CD4-positive, alpha-beta T cell treated with Interleukin-4 for 1 hour (primary cell): ENCODE measurements at regions not wholly inside any gene's neighbourhood (a gene's known extent, or its start where the extent isn't known, plus 50 kb on each side); places are given as distances from the start of the nearest gene placed in this dataset.

Experiments
- DNase-seq, 2 donors: peaks; one replicate each; pipeline ENCODE4 v3.0.0-alpha.2; 2020 to 2022

DNA sequence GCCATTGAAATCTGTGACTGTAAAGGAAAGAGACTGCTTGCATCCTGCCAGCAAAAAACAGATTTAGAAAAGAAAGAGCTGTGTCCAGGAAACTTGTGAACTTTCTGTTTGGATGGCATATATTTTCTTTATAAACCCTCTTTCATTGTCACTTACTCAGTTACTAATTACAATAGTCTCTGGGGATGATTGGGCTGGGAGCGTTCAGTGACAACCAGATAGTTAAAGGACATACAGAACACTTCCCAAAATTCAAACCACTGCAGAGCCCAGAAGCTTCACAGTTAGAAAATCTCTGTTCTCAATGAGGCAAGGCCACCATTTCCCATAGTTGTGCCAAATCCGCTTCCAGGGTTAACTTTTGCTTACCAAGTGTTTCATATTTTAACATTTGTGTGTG is 98.6 kb upstream of the TAB2 start:
- no peak for DNase-seq

DNA sequence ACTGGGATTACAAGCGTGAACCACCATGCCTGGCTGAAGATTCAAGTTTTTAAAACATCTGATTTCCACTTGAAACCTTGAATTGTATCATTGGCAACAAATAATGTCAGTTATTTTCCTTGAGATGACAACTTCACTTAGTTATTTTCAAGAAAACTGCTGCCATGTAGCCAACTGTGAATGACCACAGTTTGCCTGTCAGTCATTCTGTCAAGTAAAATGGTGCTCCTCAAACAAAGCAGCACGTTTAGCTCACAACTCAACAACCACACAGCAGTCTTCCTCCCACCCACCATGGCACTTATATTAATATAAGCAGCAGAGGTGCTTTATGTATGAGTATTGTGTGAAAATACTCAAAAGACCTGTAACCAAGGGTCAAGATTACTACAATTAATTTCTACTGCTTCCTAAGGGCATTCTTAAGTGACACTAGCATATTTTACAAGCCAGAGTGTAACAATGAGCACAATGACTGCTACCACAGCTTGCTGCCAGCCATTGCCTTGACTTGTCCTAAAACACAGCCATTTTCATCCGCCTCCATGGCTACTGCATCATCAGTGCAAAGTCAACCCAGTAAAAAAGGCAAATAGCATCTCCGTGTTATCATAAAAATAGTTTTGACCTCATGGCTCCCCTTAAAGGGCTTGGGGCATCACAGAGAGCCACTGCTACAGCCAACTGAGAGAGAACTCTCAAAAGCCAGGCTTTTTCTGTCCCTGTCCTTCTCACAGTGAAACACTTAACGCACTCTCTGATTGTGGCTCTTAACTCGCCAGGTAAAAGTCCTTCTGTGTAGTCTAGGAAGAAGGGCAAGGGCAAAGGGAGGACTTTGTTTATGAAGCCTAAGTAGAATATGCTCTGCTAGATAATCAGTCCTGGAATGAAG is 96.4 kb upstream of the TAB2 start:
- DNase-seq, result no peak

DNA sequence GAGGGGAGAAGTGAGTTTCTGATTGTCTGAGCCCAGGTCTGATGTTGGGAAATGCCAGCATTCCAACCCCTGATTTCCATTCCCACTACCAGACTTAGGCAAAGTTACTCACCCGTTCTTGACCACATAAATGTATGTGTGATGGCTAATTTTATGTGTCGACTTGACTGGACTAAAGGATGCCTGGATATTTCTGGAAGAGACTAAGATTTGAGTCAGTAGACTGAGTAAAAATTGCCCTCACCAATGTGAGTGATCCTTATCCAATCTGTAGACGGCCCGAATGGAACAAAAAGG is 95.8 kb upstream of the TAB2 start:
- DNase-seq, result no peak

DNA sequence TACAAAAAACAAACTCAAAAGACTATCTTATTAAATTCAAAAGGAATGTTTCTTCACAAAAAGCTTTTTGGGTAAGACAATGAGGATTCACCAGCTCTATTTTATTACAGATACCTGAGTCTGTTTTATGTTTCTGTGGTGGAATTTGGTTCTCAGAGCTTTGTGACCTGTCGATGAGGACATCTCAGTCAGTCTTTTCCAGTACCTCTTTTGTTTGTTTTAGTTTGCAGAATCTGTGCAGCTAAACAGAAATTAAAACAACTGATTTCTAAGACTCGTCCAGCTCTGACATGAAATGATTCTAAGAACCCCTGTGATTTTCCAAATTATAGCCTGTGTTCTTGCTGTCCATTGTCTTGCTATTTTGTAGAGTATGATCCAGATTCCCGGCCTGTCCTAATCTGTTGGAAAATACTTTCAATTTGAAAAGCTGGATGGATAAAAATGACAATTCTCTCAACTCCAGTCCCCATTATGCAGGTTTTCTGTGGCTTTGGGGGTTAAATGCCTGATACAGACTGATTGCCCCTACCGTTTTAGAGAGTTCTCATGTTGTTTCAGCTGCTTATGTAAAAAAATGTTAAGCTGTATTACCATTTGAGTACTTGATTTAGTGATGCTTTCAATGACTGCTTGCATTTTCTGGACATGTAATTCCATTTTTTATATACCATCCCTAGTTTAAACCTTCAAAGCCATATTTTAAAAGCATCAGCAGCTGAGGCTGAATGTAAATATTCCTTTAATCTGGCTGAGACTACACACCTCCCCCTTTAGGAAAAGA is 94.2 kb upstream of the TAB2 start:
- DNase-seq, result no peak

DNA sequence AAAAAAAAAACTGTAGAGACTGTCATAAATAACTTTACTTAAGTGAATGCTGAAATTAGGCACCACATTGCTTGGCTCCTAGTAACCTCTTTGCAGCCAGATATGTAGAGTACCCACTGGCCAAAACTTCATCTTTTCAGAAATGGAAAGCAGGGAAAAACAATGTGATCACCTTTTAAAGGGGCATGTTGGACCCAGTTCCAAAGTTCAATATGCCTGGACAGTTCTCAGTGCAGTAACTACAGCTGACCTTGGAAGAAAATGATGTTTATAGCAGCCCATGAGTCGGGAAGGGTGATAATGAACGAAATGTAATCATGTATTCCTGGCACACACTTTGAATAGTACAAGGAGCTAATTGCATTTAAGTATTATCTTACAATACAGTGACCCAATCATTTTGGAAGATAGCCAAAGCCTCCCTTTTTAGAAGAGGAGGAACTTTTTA is 93.6 kb upstream of the TAB2 start:
- DNase-seq, result no peak

DNA sequence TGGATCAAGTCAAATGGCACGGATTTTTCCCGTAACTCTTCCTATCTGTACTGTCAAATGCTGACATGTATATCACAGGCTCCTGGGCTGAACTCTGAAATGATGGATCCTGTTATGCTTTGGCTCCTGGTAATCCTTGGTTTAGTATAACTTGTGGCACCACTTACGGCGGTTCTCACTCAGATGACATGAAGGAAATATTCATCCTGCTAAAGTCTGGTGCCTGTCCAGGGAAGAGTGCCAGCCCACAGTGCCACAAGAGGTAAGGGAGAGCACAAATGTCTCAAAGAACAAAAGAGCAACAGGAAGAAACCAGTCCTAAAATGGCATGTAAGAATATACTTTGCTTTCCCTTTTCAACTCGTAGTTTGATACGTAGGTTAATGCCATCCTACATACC is 93.1 kb upstream of the TAB2 start:
- no peak for DNase-seq

DNA sequence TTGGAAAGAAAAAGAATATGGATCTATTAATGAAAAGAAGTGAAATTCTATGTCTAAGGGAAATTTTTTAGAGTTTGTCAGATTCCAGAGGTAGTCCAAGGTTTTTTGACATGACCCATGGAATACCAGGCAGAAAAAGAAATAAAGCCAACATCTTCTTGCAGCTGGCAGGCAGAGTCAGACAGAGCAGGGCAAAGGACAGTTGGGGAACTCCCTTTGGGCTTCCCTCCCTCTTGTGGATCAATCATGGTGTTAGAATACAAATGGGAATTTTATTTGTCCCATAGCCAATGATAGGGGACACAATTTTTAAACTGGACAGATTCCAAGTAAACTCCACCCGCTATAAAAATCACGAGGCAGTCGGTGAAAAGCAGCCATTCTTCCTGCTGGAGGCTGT is 92.1 kb upstream of the TAB2 start:
- no peak for DNase-seq

DNA sequence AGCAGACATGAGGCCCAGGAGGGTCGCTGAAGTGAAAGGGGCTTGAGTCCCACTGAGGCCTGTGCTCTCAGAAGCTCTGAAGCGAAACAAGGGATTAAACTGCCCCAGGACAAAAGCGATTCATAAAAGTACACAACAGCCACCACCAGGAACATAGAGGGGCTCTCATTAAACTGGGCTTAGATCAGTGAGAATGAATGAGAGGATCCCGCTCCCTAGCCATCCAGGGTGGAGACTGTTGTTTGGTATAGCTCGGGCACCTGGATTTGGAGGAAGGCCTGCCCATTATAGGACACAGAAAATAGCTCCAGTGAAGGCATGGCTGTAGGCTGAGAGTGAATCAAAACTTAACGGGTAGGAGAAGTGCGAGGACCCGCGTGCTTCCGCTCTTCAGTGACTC is 91.6 kb upstream of the TAB2 start:
- no peak for DNase-seq

DNA sequence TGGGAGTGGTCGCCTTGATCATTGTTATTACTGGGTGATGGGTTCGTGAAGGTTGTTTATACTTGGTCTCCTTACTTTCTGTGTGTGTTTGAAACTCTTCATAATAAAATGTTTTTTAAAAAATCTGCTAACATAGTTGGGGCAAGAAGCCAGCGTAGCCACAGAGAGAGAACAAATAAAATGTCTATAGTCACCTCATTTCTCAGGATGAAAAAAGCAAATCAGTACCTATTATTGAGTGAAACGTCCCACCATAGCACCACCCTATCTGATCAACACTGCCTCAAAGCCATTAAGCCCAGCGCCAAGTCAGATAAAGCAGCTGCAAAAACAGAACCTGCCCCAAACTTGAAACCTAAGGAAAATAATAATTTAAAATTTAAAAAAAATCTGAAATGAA is 89.7 kb upstream of the TAB2 start:
- no peak for DNase-seq

DNA sequence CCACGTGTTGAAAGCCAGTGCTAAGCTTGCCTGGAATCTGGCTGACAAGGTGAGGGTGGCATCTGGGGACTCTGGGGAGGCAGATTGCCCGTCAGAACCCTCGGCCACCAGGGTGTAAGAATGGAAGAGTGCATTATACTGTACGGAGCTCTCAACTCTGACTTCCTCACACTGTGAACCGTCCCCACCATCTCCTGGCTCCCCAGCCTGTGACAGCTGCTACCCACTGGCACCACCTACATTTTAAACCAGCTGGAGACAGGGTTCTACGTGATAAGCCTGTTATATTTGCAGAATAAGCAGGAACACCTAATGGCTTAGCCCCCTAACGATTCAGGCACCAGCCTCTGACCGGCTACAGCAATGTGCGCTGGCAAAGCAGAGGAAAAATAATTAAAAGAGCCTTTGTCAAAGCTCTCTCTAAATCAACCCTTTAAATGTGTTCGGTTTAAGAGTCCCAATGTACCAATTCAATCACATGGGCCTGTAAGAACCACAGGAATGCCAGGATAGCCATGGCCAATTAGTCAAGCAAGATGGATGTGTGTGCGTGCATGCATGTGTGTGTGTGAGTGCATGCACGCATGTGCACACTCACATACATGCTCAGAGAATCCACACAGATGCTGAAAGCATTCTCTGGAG is 89.1 kb upstream of the TAB2 start:
- DNase-seq, result no peak

DNA sequence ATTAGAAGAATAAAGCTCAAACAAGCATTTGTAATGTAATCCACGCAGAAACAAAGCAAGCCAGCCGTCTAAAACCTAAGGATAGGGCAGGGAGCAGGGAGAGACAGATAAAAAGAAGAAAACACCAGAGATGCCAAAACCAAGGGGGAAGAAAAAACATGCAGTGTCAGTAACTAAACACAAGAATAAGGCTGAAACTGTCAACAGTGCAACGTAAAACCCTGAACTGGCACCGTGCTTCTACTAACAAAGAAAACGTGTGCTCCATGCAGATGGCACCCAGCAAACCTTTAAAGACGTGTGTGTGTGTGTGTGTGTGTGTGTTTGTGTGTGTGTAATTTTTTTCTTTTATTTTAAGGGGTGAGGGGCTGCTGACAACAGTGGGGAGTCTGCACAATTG is 88.4 kb upstream of the TAB2 start:
- no peak for DNase-seq

DNA sequence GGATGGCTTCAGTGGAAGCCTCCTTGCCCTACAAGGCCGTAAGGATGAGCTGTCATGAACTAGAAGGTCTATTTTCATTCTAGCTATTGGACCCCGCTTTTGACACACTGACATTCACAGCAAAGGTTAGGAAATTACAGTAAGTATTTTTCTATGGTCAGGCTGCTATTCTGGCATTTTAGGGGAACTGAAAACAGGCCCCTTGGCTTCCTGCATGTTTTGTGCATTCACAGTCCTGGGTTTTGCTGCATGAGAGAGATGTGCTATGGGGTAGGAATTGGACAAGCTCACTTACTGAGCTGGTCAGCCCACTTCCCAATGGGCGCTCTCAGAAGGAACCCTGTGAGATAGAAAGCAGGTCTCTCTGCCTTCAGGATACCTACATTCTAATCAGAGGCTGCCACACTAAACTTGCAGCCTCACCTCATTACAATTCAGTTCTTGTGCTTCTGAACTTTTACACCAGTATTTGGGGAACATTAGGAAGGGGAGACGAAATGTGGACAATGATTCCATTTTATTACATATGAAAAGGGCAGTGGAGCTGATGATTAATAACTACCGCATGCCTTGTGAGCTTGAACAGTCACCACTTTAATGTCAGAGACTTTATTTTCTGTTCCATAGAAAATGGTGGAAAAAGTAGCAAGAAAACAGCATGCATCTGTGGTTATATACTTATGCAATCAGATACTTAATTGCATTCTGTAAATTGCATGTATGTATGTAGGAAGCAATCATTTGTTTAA is 86.6 kb upstream of the TAB2 start:
- DNase-seq, result no peak

DNA sequence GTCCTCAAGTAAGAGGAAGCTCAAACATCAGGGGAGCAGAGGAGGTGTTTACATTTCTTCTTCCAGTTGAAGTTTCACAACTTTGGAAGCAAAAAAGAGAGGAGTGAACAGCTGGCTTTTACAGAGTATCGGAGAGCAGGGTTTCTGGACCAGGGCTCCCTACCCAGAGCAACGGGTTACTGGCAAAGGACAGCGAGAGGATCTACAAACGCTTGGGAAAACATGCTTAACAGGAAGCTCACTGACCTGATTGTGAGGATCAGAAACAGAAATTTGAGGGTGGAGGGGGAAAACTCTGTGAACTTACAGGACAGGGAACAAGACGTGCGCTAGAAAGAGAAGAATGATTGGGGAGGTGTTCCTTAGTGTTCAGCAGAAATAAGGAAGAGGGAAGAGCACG is 85.7 kb upstream of the TAB2 start:
- DNase-seq, result no peak

DNA sequence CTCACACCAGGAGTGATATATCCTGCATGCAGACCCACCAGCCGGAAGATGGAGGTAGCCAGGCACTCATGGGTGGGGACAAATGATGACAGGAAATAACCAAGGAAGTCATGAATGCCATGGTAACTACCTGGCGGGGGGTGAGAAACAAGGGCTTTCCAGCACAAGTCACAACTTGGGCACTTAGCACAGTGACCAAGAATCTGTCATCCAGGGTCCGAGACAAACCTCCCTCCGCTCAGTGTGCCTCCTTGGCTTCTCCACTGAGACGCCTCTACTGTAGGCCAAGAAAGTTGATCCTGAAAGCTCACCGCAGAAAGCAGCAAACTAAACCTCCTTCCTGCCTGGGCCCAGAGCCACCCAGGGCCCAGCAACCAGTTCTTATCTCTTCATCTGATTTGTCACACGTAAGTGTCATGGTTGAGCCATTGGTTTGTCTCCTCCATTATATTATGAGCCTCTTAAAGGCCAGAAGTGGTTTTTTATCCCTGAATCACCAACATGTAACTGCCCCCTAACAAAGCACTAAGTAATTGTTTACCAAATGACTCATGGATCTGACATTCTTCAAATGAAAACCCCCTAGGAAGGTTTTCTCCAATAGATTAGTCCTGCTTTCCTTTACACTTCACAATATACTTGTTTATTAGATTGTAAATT is 84.3 kb upstream of the TAB2 start:
- peak; percentile 58 to 80 for DNase-seq

DNA sequence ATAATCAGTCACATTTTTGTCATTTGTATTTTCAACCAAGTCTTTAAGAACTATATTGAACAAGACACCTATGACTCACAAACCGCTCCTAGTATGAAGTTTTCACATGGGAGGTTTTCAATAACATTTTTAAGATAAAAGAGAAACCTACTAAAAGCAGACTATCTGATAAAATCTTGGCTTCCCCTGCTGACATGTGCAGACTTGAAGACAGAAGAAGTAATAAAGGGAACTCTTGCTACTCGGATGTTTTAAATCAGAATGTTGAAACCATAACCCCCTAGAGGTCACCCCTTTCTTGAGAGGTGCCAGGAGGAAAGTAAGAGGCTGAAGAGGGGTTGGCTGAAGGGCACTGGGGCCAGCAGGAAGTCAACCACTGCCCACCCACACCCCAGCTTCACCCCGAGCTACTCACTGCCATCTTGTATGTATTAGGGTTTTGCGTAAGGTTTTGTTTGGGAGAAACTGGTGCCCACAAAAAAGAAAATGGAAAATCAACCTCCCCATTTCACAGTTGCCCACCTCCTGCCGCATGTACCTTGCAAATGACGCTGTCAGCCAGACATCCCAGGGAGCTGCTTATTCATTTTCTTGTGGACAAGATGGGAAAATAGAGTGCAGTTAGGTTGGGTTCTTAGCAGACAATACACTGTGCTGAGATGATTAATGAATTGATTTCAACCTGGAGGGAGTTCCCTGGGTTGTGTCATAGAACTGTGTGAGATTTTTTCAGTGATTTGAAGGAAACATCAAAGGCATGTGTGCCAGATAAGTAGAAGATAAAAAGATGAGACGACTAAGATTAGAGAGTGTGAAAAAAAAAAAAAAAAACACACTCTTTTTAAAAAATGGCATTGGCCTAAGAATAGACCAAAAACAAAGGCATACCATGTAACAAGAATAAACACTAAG is 83.2 kb upstream of the TAB2 start:
- DNase-seq, result peak; percentile 21 to 84

DNA sequence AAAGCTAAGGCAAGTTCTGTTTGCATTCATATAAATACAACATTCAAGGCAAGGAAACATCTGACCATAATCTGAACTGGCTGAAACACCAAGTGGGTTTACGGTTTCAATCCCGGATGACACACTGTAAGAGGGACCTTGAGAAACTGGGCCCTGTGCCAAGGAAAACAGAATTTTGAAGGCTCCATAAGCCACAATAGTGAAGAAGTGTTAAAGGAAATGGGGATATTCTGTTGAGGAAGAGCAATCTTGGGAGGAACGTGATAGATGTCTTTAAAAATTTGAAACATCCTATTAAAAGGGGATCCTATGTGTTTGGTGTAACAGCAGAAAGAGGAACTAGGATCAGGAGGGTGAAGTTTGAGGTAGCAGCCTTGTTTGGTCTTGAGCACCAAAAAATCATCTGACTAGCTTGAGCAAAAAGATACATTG is 82.4 kb upstream of the TAB2 start:
- DNase-seq, result no peak

DNA sequence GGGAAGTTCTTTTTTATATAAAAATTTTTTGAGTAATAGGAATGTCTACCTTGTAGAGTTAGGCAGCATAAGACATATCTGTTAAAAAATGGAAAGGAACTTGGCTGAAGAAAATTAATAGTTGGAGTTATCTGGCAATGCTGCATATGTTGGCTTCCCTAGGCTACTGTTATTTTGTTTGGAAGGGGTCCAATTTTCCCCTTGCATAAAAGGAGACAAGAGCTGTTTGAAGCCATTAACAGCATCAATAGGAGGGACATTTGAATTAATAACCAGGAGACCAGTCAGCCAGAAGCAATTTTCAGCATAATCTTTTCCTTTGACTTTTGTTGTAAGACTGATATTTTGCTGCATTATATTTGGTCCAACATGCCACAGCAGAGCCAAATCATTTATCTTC is 80.9 kb upstream of the TAB2 start:
- DNase-seq, result no peak

DNA sequence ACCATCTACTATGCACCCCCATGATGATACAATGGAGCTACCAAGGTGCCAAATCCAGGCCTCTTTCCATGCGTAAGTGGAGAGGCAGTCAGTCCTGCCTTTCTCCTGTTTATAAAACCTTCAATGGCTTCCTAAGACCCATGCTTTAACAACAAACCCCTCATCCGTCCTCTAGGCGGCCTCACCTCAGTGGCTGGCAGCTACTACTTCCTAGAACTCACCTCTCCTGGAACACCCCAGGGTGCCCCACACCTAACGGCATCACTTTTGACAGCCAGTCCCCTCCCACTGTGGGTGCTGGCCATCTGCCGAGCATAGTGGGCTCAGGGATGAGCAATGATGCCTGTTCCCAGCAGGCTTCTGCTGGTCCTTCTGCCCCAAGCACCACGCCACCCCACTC is 80.0 kb upstream of the TAB2 start:
- no peak for DNase-seq

DNA sequence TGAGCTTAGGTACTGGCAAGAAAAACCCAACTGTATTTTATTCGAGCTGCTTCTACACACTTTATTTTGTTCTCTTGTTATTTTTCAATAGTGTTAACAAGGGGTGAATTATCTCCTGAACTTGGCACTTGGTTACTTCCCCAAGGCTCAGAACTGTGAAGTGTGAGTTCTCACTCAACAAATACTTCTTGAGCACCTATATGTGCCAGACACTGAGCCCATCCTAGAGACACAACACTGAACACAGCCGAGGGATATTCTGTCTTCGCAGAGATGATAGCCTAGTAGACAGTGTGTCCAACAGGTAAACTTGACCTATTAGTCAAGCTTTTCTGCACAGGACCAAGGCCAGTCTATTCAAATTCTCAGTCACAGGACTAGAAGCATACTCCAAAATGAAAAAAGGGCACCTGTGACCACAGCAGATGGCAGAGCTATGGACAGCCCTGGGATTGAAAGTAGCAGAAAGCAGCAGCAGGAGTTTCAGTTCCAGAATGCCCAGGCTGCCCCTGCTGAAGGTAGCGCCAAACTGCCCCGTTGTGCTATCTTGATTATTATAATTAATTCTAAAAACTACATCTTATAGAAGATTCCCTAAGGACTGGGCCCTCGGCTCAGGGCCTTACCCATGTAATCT is 77.8 kb upstream of the TAB2 start:
- DNase-seq, result no peak

DNA sequence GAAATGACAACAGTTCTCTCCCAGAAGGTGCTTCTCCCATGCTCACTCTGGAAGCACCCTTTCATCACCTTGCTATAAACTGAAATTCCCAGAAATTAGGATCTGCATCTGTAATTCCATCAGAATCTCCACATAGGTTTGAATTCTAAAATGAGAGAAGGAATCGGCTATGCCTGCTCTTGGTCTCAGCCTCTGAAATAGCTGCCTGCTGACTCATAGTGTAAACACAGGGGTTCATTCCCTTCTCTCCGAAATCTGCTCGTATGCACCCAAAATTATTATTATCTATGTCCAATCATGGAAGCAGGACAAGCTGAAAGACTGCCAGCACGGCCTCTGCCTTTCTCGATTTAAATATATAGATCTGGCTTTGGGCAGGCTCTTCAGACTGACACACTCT is 74.6 kb upstream of the TAB2 start:
- no peak for DNase-seq

DNA sequence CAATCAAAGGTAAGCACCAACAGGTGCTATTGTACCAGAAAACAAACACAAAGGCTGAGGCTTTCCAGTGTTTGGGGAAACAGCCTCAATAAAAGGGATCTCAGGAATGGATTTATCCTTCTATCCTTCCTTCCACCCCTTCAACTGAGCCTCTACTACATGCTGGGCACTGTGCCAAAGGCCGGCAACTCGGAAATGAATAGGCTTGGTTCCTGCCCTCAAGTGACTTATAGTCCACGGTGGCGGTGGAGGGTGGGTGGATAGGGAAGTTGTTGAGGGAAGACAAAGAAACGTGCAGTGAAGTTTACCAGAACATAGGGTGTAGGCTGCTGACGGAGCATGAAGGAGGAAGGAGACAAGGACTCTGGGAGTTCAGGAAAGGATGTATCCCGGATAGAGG is 73.4 kb upstream of the TAB2 start:
- DNase-seq, result no peak
